DMS79 (cell line): ENCODE measurements at regions not wholly inside any gene's neighbourhood (a gene's known extent, or its start where the extent isn't known, plus 50 kb on each side); places are given as distances from the start of the nearest gene placed in this dataset.

ENCODE experiments used
- DNase-seq: peaks from one replicate; lab custom pipeline; 2025; lab: John Stamatoyannopoulos, UW

DNA sequence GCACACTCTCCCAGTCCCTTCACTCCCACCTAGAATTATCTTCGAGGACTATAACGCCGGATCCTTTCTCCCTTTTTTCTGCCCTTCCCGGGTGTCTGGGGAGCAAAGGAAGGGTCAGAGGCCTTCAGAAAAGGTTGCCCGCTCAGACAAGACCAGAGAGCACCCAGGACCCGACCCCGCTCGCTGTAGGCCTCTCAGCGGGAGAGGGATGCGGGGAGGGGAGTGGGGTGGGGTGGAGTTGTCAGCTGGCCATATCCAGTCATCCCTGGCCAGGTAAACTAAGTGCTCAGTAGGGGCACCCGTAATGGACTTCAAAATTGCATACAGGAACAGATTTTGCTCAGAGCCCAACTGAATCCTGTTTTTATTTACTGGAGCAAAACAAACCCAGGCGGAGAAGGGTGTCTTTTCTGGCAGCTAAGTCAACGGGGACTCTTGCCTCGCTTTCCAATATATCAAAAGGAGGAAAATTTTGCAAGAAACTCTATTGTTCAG lies 65.0 kb downstream of the NOL4 start:
- DNase-seq = peak; percentile 41

DNA sequence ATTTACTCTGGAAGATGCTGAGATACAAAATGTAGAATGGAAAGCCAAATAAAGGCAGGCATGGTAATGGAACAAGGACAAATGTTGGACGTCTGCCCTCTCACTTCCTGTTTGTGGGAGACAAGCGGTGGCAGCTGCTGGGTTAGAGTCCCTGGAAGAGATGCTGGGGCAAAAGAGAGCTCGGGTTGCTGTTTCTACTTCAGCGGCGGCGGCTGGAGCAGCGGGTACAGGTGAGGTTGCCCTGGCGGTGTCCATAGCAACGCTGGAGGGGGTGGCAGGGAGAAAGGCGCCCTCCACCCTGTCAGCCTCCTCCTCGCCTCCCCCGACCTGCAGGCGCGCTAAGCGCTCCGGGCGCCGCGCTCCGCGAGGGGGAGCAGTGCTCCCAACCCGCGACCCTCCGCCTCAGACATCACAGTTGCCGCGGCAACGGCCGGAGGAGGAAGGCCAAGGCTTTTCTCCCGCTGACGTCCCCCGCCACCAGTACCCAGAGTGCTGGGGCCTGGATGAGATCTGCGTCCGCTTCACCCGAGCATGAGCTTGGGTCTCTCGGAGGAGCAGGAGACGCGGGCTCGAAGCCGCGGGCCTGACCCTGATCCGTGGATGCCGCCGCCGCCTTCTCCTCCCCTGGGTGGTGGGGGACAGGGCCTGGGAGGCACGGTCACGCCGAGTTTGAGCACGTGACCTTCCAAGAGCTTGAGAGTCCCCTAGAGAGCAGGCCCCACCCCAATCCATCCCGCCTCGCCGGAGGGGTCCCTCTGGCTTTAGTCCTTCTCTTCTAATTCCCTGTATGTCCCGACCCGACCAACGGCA lies 65.6 kb downstream of the NOL4 start:
- peak; percentile 94 for DNase-seq

DNA sequence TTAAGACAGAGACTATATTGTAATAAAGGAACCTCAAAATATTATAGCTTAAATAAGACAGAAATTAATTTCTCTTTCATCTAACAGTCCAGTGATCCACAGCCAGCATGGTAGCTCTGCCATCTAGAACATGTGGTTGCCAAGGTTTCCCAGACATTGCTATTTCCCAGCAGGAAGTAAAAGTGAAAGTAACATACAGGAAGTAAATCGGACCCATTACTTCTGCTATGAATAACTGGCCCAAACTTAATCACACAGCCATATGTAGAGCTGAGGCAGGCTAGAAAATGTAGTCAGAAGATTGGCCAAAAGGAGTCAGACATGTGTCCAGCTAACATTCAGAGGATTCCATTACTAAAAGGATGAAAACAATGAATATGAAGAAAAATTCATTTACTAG lies 71.0 kb downstream of the NOL4 start:
- DNase-seq = peak; percentile 9

DNA sequence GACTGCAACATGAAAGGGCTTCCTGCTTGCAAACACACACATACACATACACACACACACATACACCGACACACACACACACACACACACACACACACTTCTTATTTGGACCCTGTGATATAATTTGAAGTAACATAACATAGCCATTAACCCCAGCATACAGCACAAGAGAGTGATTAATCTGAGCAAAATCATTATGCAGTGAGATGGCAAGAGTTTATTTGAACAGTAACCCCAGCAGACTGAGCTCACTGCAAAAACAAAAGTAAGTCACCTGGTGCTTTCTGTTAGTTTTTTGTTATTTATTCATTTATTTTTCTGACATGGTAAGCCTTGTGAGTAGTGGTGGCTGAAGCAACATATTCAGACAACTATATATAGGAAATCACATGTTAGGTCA lies 93.7 kb downstream of the NOL4 start:
- DNase-seq = no peak

DNA sequence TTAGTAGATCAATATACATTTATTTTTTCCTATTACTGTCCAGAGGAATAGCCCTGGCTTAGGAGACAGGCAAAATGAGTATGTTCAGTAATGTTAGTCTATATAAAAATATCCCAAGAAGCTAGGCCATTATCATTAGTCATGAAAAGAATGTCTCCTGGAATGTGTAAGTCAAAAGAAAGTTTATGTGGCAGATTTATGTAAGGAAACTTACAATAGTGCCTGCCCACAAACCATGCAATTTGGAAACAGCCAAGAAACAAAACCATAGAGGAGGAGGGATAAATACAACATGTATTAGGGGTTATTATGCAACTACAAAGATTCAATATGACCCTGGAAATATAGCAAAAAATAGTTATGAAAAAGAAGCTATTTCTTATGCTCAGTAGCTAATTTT lies 96.3 kb downstream of the NOL4 start:
- no peak for DNase-seq

DNA sequence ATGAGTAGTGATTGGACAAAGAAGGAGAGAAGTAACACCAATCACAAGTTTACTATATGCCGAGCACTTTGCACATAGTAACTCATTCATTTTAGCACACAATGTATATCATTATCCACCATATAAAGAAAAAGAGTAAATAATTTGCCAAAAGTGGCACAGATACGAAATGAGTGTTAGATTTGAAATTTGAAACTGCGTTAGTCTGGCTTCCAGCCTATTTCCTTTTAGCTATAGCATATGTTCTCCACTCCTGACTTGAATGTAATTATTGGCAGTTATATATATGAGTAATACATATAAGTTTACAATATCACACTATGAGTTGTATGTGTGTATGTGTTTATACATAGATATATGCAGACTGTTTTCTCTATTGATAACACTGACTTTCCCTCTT lies 98.6 kb downstream of the NOL4 start:
- no peak for DNase-seq

DNA sequence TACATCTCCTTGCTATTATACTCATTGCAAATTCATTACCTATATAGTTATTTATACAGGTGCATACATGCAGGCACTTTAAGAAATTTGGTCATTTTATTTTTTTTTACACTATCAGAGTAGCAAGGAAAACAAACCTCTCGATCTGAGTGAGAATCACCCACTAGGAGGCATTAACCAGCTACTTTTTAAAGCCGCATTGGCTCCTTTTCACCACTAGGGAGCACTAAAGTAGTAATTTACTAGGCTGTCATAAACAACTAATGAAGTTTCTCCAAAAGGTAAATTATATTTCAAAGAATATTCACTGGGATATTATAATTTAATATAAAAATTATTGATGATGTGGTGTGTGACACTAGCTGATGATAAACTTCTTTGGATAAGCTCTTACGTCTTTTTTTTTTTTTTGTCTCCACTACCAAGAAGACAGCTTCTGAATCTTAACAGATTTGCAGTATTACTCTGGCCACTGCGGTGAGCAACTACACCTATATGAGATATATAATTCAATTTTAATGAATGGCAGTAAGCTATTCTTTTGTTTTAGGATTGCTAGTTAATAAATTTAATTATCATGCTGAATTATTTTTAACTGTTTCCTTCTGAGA lies 101.9 kb downstream of the NOL4 start:
- peak; percentile 27 for DNase-seq

DNA sequence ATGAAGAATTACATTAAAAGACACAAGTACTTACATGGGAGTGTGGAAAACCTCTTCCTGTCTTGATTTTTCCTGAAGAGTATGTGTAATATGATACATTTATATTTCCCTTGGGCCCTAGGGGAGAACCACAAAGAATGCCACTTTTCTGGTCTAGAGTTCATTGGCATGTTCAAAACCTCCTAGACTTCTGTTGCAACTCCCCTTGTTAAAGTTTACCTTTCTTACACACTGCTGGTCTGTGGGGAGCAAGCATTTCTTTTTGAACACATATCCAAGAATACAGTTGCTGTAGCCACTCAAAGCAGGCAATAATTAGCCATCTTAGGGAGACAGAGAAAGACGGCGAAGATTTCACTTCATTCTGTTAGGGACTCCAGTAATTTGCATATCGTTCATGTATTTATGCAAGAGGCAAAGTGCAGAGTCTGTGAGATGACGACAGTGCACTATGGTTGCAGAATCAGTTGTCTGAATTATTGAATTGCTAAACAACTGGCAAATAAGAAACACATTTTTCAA lies 103.5 kb downstream of the NOL4 start:
- DNase-seq = peak; percentile 79

DNA sequence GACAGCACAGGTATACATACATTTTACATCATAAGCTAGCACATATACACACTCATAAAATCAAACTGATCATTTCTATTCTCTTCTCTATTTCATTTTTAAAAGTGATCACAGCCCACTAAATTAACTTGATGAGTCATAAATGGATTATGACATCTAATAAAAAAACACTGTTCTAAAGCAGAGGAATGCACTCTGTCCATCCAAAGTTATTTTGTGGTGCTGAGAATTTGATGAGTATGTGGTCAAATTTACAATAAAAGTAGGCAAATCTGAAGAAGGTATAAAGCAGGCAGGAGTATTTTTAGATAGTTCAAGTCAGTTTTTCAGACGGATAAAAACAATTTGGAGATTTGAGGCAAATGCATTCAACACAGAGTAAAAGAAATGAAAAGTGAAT lies 104.4 kb downstream of the NOL4 start:
- no peak for DNase-seq

DNA sequence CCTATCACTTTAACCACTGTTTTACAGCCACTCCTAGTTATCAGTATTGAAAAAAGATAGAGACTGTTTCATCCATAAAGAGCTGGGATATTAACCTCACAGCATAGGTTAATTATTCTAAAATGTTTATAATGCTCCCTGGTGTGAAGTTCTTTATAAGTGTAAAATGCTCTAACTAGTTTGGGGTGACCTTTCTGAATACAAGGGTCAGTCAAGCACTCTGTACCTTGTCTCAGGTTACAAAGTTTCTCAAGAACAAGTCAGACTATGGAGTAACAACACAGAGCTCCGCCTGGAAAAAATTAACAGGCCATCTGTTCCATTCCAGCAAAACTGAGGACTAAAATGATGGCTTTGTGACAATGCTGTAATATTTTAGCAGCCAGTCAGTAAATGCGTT lies 107.4 kb downstream of the NOL4 start:
- no peak for DNase-seq

DNA sequence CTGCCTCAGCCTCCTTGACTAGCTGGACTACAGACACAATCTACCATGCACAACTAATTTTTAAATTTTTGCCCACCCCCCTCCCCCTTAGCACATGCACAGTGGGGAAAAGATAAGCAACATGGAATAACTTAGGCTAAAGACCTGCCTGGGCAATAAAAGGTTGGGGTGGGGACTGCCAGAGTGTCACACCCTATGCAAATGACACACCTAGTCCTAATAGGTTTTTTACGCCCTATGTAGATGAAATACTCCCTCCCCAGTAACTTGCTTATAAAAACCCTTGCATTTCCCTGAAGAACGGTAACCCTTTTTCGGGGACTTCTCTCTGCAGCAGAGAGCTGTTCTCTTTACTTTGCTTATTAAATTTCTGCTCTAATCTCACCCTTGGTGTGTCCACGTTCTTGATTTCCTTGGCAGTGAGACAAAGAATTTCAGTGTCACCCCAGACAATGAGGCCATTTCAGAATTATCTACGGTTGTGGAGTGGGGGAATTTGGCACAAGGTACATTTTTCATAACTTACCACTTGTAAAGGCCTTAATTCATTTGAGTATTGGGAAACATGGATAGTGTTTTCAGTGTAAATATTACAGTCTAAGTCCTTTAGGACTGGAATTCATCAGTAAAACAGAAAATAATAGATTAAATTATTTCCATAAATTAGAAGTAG lies 109.2 kb downstream of the NOL4 start:
- DNase-seq = no peak

DNA sequence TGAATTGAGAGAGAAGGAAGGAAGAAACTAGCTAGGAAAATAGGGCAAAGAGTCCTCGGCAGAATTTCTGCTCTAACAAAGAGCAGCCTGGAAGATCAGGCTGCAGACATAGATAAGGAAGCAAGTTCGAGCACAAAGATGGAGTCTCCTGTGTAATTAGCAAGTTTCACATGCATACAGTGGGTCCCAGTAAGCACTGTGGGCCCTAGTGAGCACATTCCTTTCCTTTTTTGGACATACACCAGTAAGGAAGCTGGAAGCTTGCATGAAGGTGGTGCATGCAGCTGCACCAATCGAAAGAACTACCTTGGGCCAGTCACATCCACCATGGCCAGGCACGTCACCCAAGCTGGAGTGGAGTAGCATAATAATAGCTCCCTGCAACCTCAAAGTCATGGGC lies 109.7 kb downstream of the NOL4 start:
- DNase-seq = no peak

DNA sequence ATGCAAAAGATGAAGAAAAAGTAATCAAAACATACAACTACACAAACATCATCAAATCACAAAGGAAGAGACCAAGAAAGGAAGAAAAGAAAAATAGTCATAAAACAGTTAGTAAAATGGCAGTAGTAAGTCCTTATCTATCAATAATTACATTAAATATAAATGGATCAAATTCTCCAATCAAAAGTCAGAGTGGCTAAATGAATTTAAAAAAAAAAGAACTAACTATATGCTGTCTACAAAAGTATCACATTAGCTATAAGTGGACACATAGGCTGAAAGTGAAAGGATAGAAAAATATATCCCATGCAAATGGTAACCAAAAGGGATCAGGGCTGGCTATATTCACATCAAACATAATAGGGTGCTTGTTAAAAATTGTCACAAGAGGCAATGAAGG lies 116.5 kb downstream of the NOL4 start:
- DNase-seq = no peak

DNA sequence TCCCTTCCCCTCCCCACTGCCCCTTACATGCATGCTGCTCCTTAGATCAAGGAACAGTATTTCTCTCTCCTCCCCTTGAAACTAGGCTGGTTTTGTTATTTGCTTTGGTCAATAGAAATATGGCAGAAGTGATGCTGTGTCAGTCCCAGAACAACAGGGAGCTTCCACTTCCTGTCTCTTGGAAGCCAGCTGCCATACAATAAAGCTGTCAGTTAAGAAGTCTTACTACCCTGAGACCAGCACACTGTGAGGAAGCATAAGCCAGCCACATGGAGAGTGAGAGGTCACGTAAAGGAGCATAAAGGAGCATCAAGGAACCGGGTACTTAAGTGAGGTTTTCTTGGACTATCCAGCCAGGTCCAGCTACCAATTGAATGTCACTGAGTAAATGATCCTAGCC lies 126.6 kb downstream of the NOL4 start:
- no peak for DNase-seq

DNA sequence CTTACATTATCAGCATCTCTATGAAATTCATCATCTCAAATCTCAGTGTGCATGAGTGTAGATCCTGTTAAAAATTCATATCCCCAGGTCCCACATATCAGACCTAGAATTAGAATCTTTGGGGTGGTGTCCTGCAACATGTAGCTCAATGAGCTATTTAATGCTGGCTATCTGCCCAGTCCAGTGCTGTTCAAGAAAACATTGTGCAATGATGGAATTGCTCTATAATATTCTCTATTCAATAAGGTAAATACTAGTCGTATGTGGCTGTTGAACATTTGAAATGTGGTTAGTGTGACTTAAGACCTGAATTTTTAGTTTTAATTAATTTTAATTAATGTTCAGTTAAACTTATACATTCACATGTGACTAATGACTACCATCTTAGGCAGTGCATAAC lies 127.4 kb downstream of the NOL4 start:
- no peak for DNase-seq

DNA sequence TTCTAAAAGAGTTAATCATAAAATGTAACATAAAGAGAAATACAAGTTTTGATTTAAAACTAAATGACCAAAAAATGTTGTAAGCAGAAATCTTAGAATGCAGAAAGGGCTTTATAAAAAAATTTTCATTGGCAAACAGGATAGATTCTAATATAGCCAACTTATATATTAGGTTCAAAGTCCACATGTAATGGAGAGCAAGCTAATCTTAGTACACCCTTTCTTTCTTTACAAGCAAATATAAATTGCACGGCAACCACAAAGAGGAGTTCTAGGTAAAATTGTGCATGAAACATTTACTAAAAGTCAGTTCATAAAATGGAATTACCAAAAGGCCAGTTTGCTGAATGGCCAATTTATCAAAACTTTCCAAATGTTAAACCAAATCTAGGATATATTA lies 130.6 kb downstream of the NOL4 start:
- no peak for DNase-seq

DNA sequence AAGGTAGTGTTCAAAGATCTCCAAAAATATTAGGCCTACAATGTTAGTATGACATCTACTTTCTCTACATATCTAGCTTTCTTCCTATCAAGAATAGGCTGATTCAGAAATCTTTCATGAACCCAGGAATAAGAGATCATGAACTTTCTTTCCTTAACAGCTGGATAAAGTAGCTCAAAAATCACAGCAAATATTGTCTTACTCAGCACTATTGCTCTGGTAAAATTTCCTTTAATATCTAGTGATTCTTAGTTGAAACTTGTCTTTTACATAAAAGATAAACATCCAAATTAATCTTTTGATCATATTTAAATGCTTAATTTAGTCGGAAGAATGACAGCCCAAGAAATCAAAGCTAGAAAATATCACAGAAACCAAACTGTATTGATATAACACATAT lies 131.9 kb downstream of the NOL4 start:
- no peak for DNase-seq

DNA sequence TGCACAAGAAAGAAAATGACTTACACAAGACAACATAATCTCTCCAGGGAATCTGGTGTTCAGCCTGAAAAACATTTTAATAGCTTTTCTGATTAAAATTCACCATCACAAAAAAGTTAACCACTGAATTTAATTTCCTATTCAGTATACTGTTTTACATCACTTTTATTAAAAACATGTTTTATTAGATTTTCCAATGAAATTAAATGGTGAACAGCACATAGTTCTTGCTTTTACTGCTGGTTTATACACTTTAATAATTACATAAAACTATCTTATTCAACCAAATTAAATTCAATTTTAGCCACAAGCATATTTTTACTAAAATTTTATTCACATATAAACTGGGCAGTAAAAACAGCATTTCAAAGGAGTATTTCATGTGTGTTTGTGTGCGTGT lies 138.3 kb downstream of the NOL4 start:
- no peak for DNase-seq

DNA sequence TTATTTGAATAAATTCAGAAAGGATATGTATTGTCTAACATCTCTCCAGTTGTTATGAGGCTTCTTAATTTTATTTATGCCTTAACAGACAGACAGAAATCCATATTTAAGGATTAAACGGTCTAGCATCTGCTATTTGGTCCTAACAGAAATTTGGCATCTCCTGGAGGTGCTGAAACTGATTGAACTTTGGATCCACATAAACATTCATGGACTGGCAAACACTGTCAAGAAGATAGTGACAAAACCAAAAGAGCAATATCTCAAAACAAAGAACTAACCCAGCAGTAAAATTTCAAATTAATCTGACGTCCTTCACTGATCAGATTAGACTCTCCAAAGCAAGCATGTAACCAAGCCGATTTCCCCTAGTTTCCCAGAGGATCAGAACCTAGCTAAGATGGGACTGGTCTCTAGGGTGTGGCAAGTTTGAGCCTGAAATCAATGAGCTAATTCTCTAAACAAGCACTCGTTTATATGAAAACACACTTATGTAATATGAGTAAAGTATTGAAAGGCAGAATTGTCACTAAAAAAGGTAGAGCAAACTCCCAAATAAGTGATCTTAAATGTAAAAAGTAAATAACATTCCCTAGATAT lies 139.5 kb downstream of the NOL4 start:
- DNase-seq = no peak

DNA sequence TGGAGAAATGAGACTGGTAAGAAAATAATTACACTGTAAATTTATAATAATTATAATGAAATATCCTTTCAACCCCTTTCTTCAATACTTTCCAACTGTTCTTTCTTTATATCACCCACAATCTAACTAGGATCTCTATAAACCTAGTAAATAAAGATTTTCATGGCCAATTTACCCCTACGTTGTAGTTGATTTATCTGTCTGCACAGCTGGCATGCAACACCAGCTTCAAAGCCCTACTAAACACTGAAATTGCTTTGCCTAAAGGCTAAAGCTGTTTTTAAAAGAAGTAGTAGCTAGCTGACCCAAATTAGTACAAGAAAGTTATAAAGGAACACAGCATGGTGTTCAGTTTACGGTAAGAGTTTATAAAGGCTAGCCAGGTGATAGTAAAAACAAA lies 140.1 kb downstream of the NOL4 start:
- DNase-seq = no peak

DNA sequence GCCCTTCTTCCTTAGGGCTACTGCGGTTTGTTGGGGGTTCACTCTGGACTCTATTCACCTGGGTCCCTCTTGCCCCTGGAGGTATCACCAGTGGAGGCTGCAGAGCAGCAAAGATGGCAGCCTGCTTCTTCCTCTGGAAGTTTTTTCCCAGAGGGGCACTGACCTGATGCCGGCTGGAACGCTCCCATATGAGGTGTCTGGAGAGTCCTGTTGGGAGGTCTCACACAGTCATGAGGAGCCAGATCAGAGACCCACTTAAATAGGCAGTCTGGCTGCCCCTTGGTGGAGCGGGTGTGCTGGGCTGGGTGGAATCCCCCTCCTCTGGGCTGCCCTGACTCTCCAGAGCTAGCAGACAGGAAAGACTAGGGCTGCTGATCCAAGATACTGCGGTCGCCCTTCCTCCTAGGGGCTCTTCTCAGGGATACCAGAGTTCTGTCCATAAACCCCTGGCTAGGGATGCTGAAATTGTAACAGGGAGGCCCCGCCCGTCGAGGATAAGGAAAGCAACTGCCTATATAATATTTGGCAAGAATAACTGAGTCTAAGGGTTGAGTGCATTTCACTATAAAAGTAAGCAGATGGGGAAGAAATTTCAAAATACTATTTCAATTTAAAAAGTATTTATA lies 140.7 kb downstream of the NOL4 start:
- no peak for DNase-seq

DNA sequence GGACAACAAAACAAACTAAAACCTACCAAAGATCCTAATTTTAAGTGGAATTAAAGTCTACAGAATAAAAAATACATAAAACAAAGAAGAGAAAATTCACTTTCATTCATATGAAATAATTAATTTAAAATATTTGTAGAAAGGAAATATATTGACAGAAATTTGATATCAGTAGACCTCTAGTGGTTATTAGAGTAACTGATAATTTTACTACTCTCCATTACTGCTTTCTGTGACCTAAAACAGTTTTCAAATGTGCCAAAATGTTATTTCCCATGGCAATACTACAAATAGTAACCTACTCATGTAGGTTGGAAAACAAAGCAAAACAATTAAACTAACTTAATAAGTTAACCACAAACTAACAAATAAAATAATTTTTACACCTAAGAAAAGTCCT lies 147.1 kb downstream of the NOL4 start:
- no peak for DNase-seq
